ENCODE measurements at regions not wholly inside any gene's neighbourhood (a gene's known extent, or its start where the extent isn't known, plus 50 kb on each side); places are given as distances from the start of the nearest gene placed in this dataset.

- DNase-seq (no peak), ATAC-seq (ENCODE audit: poor library complexity) (no peak)
- no peak overlapping the region for H3K4me3 ChIP-seq (ENCODE audit: low read length)
- no peaks in the 10 kb centered on the region for H3K36me3 ChIP-seq (ENCODE audit: insufficient read depth, low read length)
- intact Hi-C loops (cut with DNase I, micrococcal nuclease): no loop called here
- ChIA-PET POLR2A (no interaction called here), CTCF (no interaction called here)
- H3K27ac ChIP-seq (ENCODE audit: low read depth in 1 of 2, low read length in 2 of 2): no peak overlapping the region
- H3K4me1 ChIP-seq (ENCODE audit: insufficient read depth, low read length): no peaks in the 10 kb centered on the region
- H3K27me3 ChIP-seq (ENCODE audit: control insufficient read depth in 1 of 2, insufficient read depth in 2 of 2, low read length in 2 of 2): no peaks in the 10 kb centered on the region
- Mint-ChIP-seq H3K36me3 (ENCODE audit: low read depth) (no peaks in the 10 kb centered on the region), H3K4me3 (no peak overlapping the region), H3K27me3 (no peaks in the 10 kb centered on the region), H3K9me3 (no peaks in the 10 kb centered on the region), H3K27ac (no peak overlapping the region), H3K4me1 (ENCODE audit: low read depth) (no peaks in the 10 kb centered on the region)
- H3K9me3 ChIP-seq (ENCODE audit: control insufficient read depth in 1 of 2, insufficient read depth in 1 of 2, low read length in 2 of 2): no peaks in the 10 kb centered on the region
- no peak for TF ChIP-seq CTCF (IDR thresholded peaks at IDR 0.05)
Observed at GRCh38 chr2:128799730-128800129, 481.1 kb upstream of the HS6ST1 start.

GRCh38 chr2:128801576-128801975, 482.9 kb upstream of the HS6ST1 start:
- POLR2A ChIA-PET: no interaction called here
- H3K9me3 Mint-ChIP-seq: no peaks in the 10 kb centered on the region
- no peak overlapping the region for H3K27ac ChIP-seq (ENCODE audit: low read depth in 1 of 2, low read length in 2 of 2)
- H3K4me3 ChIP-seq (ENCODE audit: low read length): no peak overlapping the region
- H3K27me3 ChIP-seq (ENCODE audit: control insufficient read depth in 1 of 2, insufficient read depth in 2 of 2, low read length in 2 of 2): no peaks in the 10 kb centered on the region
- intact Hi-C loops (cut with DNase I, micrococcal nuclease): no loop called here
- no peak overlapping the region for H3K4me3 Mint-ChIP-seq
- no peak for DNase-seq
- no peak for ATAC-seq (ENCODE audit: poor library complexity)
- H3K27me3 Mint-ChIP-seq: no peaks in the 10 kb centered on the region
- TF ChIP-seq CTCF (IDR thresholded peaks at IDR 0.05): no peak
- no peaks in the 10 kb centered on the region for H3K36me3 ChIP-seq (ENCODE audit: insufficient read depth, low read length)
- no peak overlapping the region for H3K27ac Mint-ChIP-seq
- CTCF ChIA-PET: no interaction called here
- no peaks in the 10 kb centered on the region for H3K4me1 Mint-ChIP-seq (ENCODE audit: low read depth)
- no peaks in the 10 kb centered on the region for H3K36me3 Mint-ChIP-seq (ENCODE audit: low read depth)
- H3K4me1 ChIP-seq (ENCODE audit: insufficient read depth, low read length): no peaks in the 10 kb centered on the region
- H3K9me3 ChIP-seq (ENCODE audit: control insufficient read depth in 1 of 2, insufficient read depth in 1 of 2, low read length in 2 of 2): no peaks in the 10 kb centered on the region

- no peaks in the 10 kb centered on the region for H3K9me3 ChIP-seq (ENCODE audit: control insufficient read depth in 1 of 2, insufficient read depth in 1 of 2, low read length in 2 of 2)
- no peaks in the 10 kb centered on the region for H3K4me1 ChIP-seq (ENCODE audit: insufficient read depth, low read length)
- ATAC-seq (ENCODE audit: poor library complexity) (no peak), DNase-seq (no peak)
- H3K27me3 ChIP-seq (ENCODE audit: control insufficient read depth in 1 of 2, insufficient read depth in 2 of 2, low read length in 2 of 2): no peaks in the 10 kb centered on the region
- CTCF ChIA-PET: no interaction called here
- no peaks in the 10 kb centered on the region for H3K36me3 ChIP-seq (ENCODE audit: insufficient read depth, low read length)
- intact Hi-C loops (cut with DNase I, micrococcal nuclease): no loop called here
- POLR2A ChIA-PET: no interaction called here
- H3K9me3 Mint-ChIP-seq: no peaks in the 10 kb centered on the region
- H3K4me3 Mint-ChIP-seq: no peak overlapping the region
- no peak overlapping the region for H3K27ac Mint-ChIP-seq
- H3K36me3 Mint-ChIP-seq (ENCODE audit: low read depth): no peaks in the 10 kb centered on the region
- no peak overlapping the region for H3K27ac ChIP-seq (ENCODE audit: low read depth in 1 of 2, low read length in 2 of 2)
- no peaks in the 10 kb centered on the region for H3K4me1 Mint-ChIP-seq (ENCODE audit: low read depth)
- no peaks in the 10 kb centered on the region for H3K27me3 Mint-ChIP-seq
- no peak overlapping the region for H3K4me3 ChIP-seq (ENCODE audit: low read length)
- no peak for TF ChIP-seq CTCF (IDR thresholded peaks at IDR 0.05)
Observed at GRCh38 chr2:128803222-128803621, 484.6 kb upstream of the HS6ST1 start.

Data from CD4-positive, alpha-beta T cell (primary cell).